GM23338 (cell line): ENCODE measurements at regions not wholly inside any gene's neighbourhood (a gene's known extent, or its start where the extent isn't known, plus 50 kb on each side); places are given as distances from the start of the nearest gene placed in this dataset.
"Not testable (repeated sequence)": the region's sequence is repeated elsewhere in the genome, so short reads cannot be mapped to it uniquely, and the experiment has no call there.

Experiments
- ATAC-seq: fragments of 200-7000 bp; cut with Tn5 transposase; 3 replicates; pipeline ENCODE4 v1.9.1; 2020
- DNase-seq: peaks from one replicate; pipeline ENCODE4 v3.0.0-alpha.2; 2015; ENCODE audit warnings: low spot score
- H2AFZ ChIP-seq: fragments of 200-600 bp; sonication (generic); 2 replicates; pipeline ENCODE4 v1.8.0; 2016; ENCODE audit warnings: antibody characterized with exemption, mild to moderate bottlenecking, moderate library complexity
- H3F3A ChIP-seq: fragments of 200-600 bp; sonication (generic); replicated peaks from 2 replicates; pipeline ENCODE4 v1.8.0; 2017; ENCODE audit warnings: antibody characterized with exemption, mixed run types, low read depth
- H3K27ac ChIP-seq: fragments of 200-600 bp; sonication (generic); 2 replicates; pipeline ENCODE4 v1.6.1; 2016; ENCODE audit warnings: low read depth
- H3K27me3 ChIP-seq: fragments of 200-600 bp; sonication (generic); 2 replicates; pipeline ENCODE4 v1.8.0; 2016; ENCODE audit warnings: mild to moderate bottlenecking, mixed run types, moderate library complexity; ENCODE audit not compliant: insufficient read depth
- H3K36me3 ChIP-seq: fragments of 200-600 bp; sonication (generic); 2 replicates; pipeline ENCODE4 v1.8.0; 2016; ENCODE audit warnings: mild to moderate bottlenecking; ENCODE audit not compliant: insufficient read depth
- H3K4me1 ChIP-seq: fragments of 200-600 bp; sonication (generic); 2 replicates; pipeline ENCODE4 v1.8.0; 2016; ENCODE audit warnings: mild to moderate bottlenecking, moderate library complexity; ENCODE audit not compliant: insufficient read depth
- H3K4me2 ChIP-seq: fragments of 200-600 bp; sonication (generic); 2 replicates; pipeline ENCODE4 v1.7.1; 2017; ENCODE audit warnings: mixed run types
- H3K4me3 ChIP-seq: fragments of 200-600 bp; sonication (generic); 2 replicates; pipeline ENCODE4 v1.6.1; 2016; ENCODE audit warnings: mixed run types
- H3K79me2 ChIP-seq: fragments of 200-600 bp; sonication (generic); replicated peaks from 2 replicates; pipeline ENCODE4 v1.8.0; 2017; ENCODE audit warnings: mild to moderate bottlenecking; ENCODE audit not compliant: insufficient read depth
- H3K9me2 ChIP-seq: fragments of 200-600 bp; sonication (generic); 2 replicates; pipeline ENCODE4 v1.8.0; 2017; ENCODE audit not compliant: insufficient read depth
- H4K20me1 ChIP-seq: fragments of 200-600 bp; sonication (generic); replicated peaks from 2 replicates; pipeline ENCODE4 v1.8.0; 2017; ENCODE audit warnings: mild to moderate bottlenecking; ENCODE audit not compliant: insufficient read depth
- H3K27ac Mint-ChIP-seq: 2 replicates; pipeline ENCODE4 v1.8.0; 2020; ENCODE audit warnings: inconsistent platforms, mild to moderate bottlenecking, moderate library complexity, mixed read lengths
- H3K27me3 Mint-ChIP-seq: 3 replicates; pipeline ENCODE4 v1.8.0; 2022; ENCODE audit warnings: low read depth, mild to moderate bottlenecking, moderate library complexity, mixed read lengths, inconsistent platforms; ENCODE audit not compliant: insufficient read depth, poor library complexity
- H3K36me3 Mint-ChIP-seq: 3 replicates; pipeline ENCODE4 v1.8.0; 2021; ENCODE audit warnings: low read depth, mild to moderate bottlenecking, inconsistent platforms, moderate library complexity, mixed read lengths
- H3K4me1 Mint-ChIP-seq: 3 replicates; pipeline ENCODE4 v1.8.0; 2020; ENCODE audit warnings: mild to moderate bottlenecking, inconsistent platforms, mixed read lengths
- H3K4me3 Mint-ChIP-seq: 3 replicates; pipeline ENCODE4 v1.8.0; 2021; ENCODE audit warnings: moderate library complexity, mild to moderate bottlenecking, inconsistent platforms, mixed read lengths
- H3K9me3 Mint-ChIP-seq: 3 replicates; pipeline ENCODE4 v1.8.0; 2020; ENCODE audit warnings: moderate library complexity, mild to moderate bottlenecking, inconsistent platforms, mixed read lengths
- CREB1 ChIP-seq: fragments of 250-450 bp; sonication (Bioruptor Pico); IDR thresholded peaks from 2 replicates; pipeline ENCODE4 v1.5.0; 2020; ENCODE audit warnings: low read depth, mild to moderate bottlenecking, moderate library complexity
- NANOG ChIP-seq: IDR thresholded peaks from 2 replicates; pipeline ENCODE4 v1.6.1; 2016; ENCODE audit warnings: antibody characterized with exemption, borderline replicate concordance
- ZNF114 ChIP-seq: fragments of 250-450 bp; sonication (Bioruptor Pico); IDR thresholded peaks from 2 replicates; pipeline ENCODE4 v1.5.0; 2020; ENCODE audit warnings: mild to moderate bottlenecking, moderate library complexity
- TF ChIP-seq, protein P1 (sequence below), 2 experiments: fragments of 200-600 bp in 1 of 2; sonication (generic) in 1 of 2; conservative IDR thresholded peaks; 2 replicates each; pipeline versions ENCODE4 v1.5.1 to v1.6.1; 2016 to 2017; ENCODE audit warnings: antibody characterized with exemption in 2 of 2, low read depth in 2 of 2, mild to moderate bottlenecking in 2 of 2, moderate library complexity in 1 of 2
- TF ChIP-seq, protein P2 (sequence below): IDR thresholded peaks from one replicate; pipeline ENCODE4 v1.6.1; 2018; ENCODE audit warnings: antibody characterized with exemption; ENCODE audit not compliant: unreplicated experiment

- not testable (repeated sequence) for DNase-seq, H3K27ac Mint-ChIP-seq
Measured at GRCh38 chr7:131755801-131756200, 199.4 kb upstream of the PODXL start.

GRCh38 chr7:131753620-131754222, 197.3 kb upstream of the PODXL start:
- Mint-ChIP-seq H3K4me1 (peaks cover 7% of the 10 kb centered on the region), H3K27ac (no peak overlapping the region), H3K36me3 (peaks cover 6% of the 10 kb centered on the region; the same call in 2 of the 3 replicates), H3K4me3 (no peak overlapping the region), H3K27me3 (no peaks in the 10 kb centered on the region), H3K9me3 (peaks cover 16% of the 10 kb centered on the region; the same call in 2 of the 3 replicates)
- H3K4me2 ChIP-seq = no peak overlapping the region
- ATAC-seq (peak; percentile 96), DNase-seq (peak; percentile 76)
- peaks cover 6% of the 10 kb centered on the region; the same call in 1 of the 2 replicates for H3K36me3 ChIP-seq
- no peak overlapping the region for H3K4me3 ChIP-seq
- H2AFZ ChIP-seq = peak overlapping the region; percentile 77; the same call in 1 of the 2 replicates
- H3K4me1 ChIP-seq = peaks cover 3% of the 10 kb centered on the region; the same call in 1 of the 2 replicates
- TF ChIP-seq CREB1 (CRISPR knock-in tag) = no peak
- TF ChIP-seq, protein P1, sequence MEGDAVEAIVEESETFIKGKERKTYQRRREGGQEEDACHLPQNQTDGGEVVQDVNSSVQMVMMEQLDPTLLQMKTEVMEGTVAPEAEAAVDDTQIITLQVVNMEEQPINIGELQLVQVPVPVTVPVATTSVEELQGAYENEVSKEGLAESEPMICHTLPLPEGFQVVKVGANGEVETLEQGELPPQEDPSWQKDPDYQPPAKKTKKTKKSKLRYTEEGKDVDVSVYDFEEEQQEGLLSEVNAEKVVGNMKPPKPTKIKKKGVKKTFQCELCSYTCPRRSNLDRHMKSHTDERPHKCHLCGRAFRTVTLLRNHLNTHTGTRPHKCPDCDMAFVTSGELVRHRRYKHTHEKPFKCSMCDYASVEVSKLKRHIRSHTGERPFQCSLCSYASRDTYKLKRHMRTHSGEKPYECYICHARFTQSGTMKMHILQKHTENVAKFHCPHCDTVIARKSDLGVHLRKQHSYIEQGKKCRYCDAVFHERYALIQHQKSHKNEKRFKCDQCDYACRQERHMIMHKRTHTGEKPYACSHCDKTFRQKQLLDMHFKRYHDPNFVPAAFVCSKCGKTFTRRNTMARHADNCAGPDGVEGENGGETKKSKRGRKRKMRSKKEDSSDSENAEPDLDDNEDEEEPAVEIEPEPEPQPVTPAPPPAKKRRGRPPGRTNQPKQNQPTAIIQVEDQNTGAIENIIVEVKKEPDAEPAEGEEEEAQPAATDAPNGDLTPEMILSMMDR (conservative IDR thresholded peaks at IDR 0.05; ENCODE audit: low read depth in 2 of 2) = peak; percentile 65 to 80
- no peaks in the 10 kb centered on the region for H3F3A ChIP-seq
- no peaks in the 10 kb centered on the region for H3K27me3 ChIP-seq
- no peaks in the 10 kb centered on the region for H4K20me1 ChIP-seq
- H3K27ac ChIP-seq = no peak overlapping the region
- no peaks in the 10 kb centered on the region; the same call in 1 of the 2 replicates for H3K9me2 ChIP-seq
- no peaks in the 10 kb centered on the region for H3K79me2 ChIP-seq

More at GRCh38 chr7:131755801-131756200, 199.4 kb upstream of the PODXL start:
- not testable (repeated sequence) for H3K27ac ChIP-seq, H3K36me3 Mint-ChIP-seq, H3K27me3 ChIP-seq, H3K4me1 ChIP-seq, H3K4me2 ChIP-seq, H3F3A ChIP-seq, H2AFZ ChIP-seq, ATAC-seq, H3K79me2 ChIP-seq, H3K36me3 ChIP-seq, H3K27me3 Mint-ChIP-seq, H3K4me1 Mint-ChIP-seq, H4K20me1 ChIP-seq, H3K4me3 ChIP-seq, H3K9me2 ChIP-seq, H3K4me3 Mint-ChIP-seq
- H3K9me3 Mint-ChIP-seq = peaks cover 16% of the 10 kb centered on the region; the same call in 2 of the 3 replicates

DNA sequence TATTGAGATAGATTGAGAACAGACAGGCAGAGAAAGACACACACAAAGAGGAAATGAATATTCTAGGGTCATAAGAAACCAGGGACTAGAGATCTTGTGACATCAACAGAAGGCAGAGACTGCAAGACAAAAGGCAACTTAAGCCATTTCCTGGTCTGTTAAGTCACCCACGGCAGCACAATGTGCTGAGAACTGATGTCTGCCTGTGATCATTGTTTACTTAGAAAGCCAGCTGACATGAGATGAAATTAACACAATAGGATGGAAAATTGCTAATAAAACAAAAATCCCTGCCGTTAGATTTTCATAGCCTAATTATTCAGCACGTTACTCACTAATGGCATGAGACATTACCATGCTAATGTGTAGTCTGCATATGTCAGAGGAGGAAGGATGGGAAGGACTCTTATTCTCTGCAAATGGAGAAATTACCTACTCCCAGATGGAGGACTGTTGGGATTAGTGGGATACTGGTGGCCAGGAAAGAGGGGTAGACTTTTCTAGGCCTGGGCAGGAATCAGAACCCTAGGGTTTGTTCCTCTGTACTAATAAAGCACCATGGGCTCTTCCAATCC, 191.3 kb upstream of the PODXL start:
- peak; percentile 40; the same call in 2 of the 3 replicates for ATAC-seq
- Histone ChIP-seq H3K27me3 (no peaks in the 10 kb centered on the region), H3K4me3 (0 out of 2 replicates have a peak overlapping the region, but pooled peaks have one; percentile 12), H3K4me1 (peaks cover 35% of the 10 kb centered on the region), H3K9me2 (peaks cover 7% of the 10 kb centered on the region; the same call in 1 of the 2 replicates), H4K20me1 (no peaks in the 10 kb centered on the region), H3K36me3 (no peaks in the 10 kb centered on the region), H3K27ac (peak overlapping the region; percentile 86), H3K79me2 (no peaks in the 10 kb centered on the region), H3K4me2 (peak overlapping the region; percentile 41), H3F3A (no peaks in the 10 kb centered on the region), H2AFZ (no peak overlapping the region; the same call in 1 of the 2 replicates)
- H3K27me3 Mint-ChIP-seq = peaks cover 2% of the 10 kb centered on the region
- peak; percentile 60 for DNase-seq
- peaks cover 42% of the 10 kb centered on the region for H3K4me1 Mint-ChIP-seq
- H3K36me3 Mint-ChIP-seq = no peaks in the 10 kb centered on the region
- TF ChIP-seq, protein P2, sequence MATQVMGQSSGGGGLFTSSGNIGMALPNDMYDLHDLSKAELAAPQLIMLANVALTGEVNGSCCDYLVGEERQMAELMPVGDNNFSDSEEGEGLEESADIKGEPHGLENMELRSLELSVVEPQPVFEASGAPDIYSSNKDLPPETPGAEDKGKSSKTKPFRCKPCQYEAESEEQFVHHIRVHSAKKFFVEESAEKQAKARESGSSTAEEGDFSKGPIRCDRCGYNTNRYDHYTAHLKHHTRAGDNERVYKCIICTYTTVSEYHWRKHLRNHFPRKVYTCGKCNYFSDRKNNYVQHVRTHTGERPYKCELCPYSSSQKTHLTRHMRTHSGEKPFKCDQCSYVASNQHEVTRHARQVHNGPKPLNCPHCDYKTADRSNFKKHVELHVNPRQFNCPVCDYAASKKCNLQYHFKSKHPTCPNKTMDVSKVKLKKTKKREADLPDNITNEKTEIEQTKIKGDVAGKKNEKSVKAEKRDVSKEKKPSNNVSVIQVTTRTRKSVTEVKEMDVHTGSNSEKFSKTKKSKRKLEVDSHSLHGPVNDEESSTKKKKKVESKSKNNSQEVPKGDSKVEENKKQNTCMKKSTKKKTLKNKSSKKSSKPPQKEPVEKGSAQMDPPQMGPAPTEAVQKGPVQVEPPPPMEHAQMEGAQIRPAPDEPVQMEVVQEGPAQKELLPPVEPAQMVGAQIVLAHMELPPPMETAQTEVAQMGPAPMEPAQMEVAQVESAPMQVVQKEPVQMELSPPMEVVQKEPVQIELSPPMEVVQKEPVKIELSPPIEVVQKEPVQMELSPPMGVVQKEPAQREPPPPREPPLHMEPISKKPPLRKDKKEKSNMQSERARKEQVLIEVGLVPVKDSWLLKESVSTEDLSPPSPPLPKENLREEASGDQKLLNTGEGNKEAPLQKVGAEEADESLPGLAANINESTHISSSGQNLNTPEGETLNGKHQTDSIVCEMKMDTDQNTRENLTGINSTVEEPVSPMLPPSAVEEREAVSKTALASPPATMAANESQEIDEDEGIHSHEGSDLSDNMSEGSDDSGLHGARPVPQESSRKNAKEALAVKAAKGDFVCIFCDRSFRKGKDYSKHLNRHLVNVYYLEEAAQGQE = no peak
- TF ChIP-seq NANOG (peak; percentile 69), ZNF114 (no peak)
- peak overlapping the region; percentile 12; the same call in 2 of the 3 replicates for H3K4me3 Mint-ChIP-seq
- H3K9me3 Mint-ChIP-seq = no peaks in the 10 kb centered on the region; the same call in 2 of the 3 replicates
- H3K27ac Mint-ChIP-seq = peak overlapping the region; percentile 80
